OCI-LY3 (cell line): ENCODE measurements at regions not wholly inside any gene's neighbourhood (a gene's known extent, or its start where the extent isn't known, plus 50 kb on each side); places are given as distances from the start of the nearest gene placed in this dataset.

Source experiments
- H2AFZ ChIP-seq: fragments of 200-600, 300-600 bp; shearing (Covaris generic); 2 replicates; pipeline ENCODE4 v1.6.0; 2014; ENCODE audit warnings: antibody characterized with exemption, low read depth, low read length
- H3K27ac ChIP-seq: fragments of 200-600, 300-600 bp; sonication (generic); 2 replicates; pipeline ENCODE4 v1.5.1; 2014; ENCODE audit warnings: mild to moderate bottlenecking, low read length, moderate library complexity, mixed read lengths
- H3K27me3 ChIP-seq: fragments of 200-600, 300-600 bp; sonication (generic); 2 replicates; pipeline ENCODE4 v1.6.1; 2014; ENCODE audit warnings: low read depth, low read length, mixed read lengths
- H3K36me3 ChIP-seq: fragments of 200-600, 300-600 bp; sonication (generic); replicated peaks from 2 replicates; pipeline ENCODE3; 2014; ENCODE audit warnings: low read depth, low read length, mixed read lengths
- H3K4me1 ChIP-seq: fragments of 300-600, 200-600 bp; sonication (generic); 2 replicates; pipeline ENCODE4 v1.6.1; 2014; ENCODE audit warnings: low read length, mixed read lengths
- H3K4me2 ChIP-seq: fragments of 200-600, 300-600 bp; sonication (generic); 2 replicates; pipeline ENCODE4 v1.6.1; 2014; ENCODE audit warnings: low read length, mixed read lengths
- H3K4me3 ChIP-seq: fragments of 300-600, 200-600 bp; sonication (generic); 2 replicates; pipeline ENCODE4 v1.5.1; 2014; ENCODE audit warnings: antibody characterized with exemption, mild to moderate bottlenecking, low read length, moderate library complexity
- H3K79me2 ChIP-seq: fragments of 300-600, 200-600 bp; shearing (Covaris generic); 2 replicates; pipeline ENCODE4 v1.6.1; 2014; ENCODE audit warnings: mild to moderate bottlenecking, low read length, mixed read lengths
- H3K9ac ChIP-seq: fragments of 300-600, 200-600 bp; shearing (Covaris generic); 2 replicates; pipeline ENCODE4 v1.6.0; 2014; ENCODE audit warnings: mild to moderate bottlenecking, low read length, moderate library complexity
- H3K9me3 ChIP-seq: fragments of 200-600, 300-600 bp; shearing (Covaris generic); 2 replicates; pipeline ENCODE4 v1.6.1; 2014; ENCODE audit warnings: low read length, mixed read lengths; ENCODE audit not compliant: insufficient read depth
- H4K20me1 ChIP-seq: fragments of 200-600, 300-600 bp; sonication (generic); 2 replicates; pipeline ENCODE4 v1.6.1; 2016; ENCODE audit warnings: low read length, mixed read lengths; ENCODE audit not compliant: insufficient read depth
- CTCF ChIP-seq: fragments of 200-600, 300-600 bp; sonication (generic); IDR thresholded peaks from 2 replicates; pipeline ENCODE4 v1.5.1; 2014; ENCODE audit warnings: antibody characterized with exemption, low read length, low read depth
- EZH2phosphoT487 ChIP-seq: fragments of 200-600 bp; shearing (Covaris generic); IDR thresholded peaks from 2 replicates; pipeline ENCODE4 v1.6.1; 2018; ENCODE audit warnings: antibody characterized with exemption, mixed run types, low read depth

GRCh38 chr11:70607561-70607960 is 209.2 kb downstream of the CTTN start:
- TF ChIP-seq EZH2phosphoT487 = no peak
- TF ChIP-seq CTCF = no peak
- Histone ChIP-seq H2AFZ (no peak overlapping the region), H3K36me3 (no peaks in the 10 kb centered on the region), H3K4me3 (no peak overlapping the region), H3K27me3 (peaks cover 15% of the 10 kb centered on the region), H3K4me1 (peaks cover 9% of the 10 kb centered on the region), H3K27ac (no peak overlapping the region), H3K9me3 (no peaks in the 10 kb centered on the region), H3K4me2 (no peak overlapping the region), H4K20me1 (no peaks in the 10 kb centered on the region), H3K79me2 (no peaks in the 10 kb centered on the region), H3K9ac (no peak overlapping the region)

- no peak overlapping the region for H3K4me2 ChIP-seq
- H3K27me3 ChIP-seq = peaks cover 8% of the 10 kb centered on the region; the same call in 1 of the 2 replicates
- H3K27ac ChIP-seq = no peak overlapping the region
- H3K9me3 ChIP-seq = no peaks in the 10 kb centered on the region
- no peaks in the 10 kb centered on the region for H4K20me1 ChIP-seq
- peaks cover 6% of the 10 kb centered on the region for H3K4me1 ChIP-seq
- TF ChIP-seq EZH2phosphoT487 (no peak), CTCF (no peak)
- H3K4me3 ChIP-seq = no peak overlapping the region
- H3K36me3 ChIP-seq = no peaks in the 10 kb centered on the region
- H3K79me2 ChIP-seq = no peaks in the 10 kb centered on the region
- no peak overlapping the region for H3K9ac ChIP-seq
- H2AFZ ChIP-seq = no peak overlapping the region
These were observed 210.5 kb downstream of the CTTN start for GRCh38 chr11:70608568-70609470.

GRCh38 chr11:70610566-70611565 is 212.5 kb downstream of the CTTN start:
- H3K9ac ChIP-seq = no peak overlapping the region
- H4K20me1 ChIP-seq = no peaks in the 10 kb centered on the region
- no peaks in the 10 kb centered on the region for H3K4me1 ChIP-seq
- H3K36me3 ChIP-seq = no peaks in the 10 kb centered on the region
- no peak overlapping the region for H3K4me3 ChIP-seq
- peaks cover 8% of the 10 kb centered on the region; the same call in 1 of the 2 replicates for H3K27me3 ChIP-seq
- no peak overlapping the region for H2AFZ ChIP-seq
- no peaks in the 10 kb centered on the region for H3K9me3 ChIP-seq
- H3K4me2 ChIP-seq = no peak overlapping the region
- no peak overlapping the region for H3K27ac ChIP-seq
- no peaks in the 10 kb centered on the region for H3K79me2 ChIP-seq
- TF ChIP-seq CTCF = no peak
- no peak for TF ChIP-seq EZH2phosphoT487

- no peaks in the 10 kb centered on the region for H3K9me3 ChIP-seq
- no peak overlapping the region for H3K9ac ChIP-seq
These were observed 213.5 kb downstream of the CTTN start for GRCh38 chr11:70611821-70612220.

More at GRCh38 chr11:70611821-70612220, 213.5 kb downstream of the CTTN start:
- Histone ChIP-seq H3K79me2 (no peaks in the 10 kb centered on the region), H2AFZ (no peak overlapping the region), H3K27ac (no peak overlapping the region), H3K4me3 (no peak overlapping the region), H3K4me2 (no peak overlapping the region), H3K36me3 (no peaks in the 10 kb centered on the region), H3K4me1 (no peaks in the 10 kb centered on the region), H3K27me3 (peaks cover 8% of the 10 kb centered on the region; the same call in 1 of the 2 replicates), H4K20me1 (no peaks in the 10 kb centered on the region)
- no peak for TF ChIP-seq EZH2phosphoT487
- TF ChIP-seq CTCF = no peak
